CD8-positive, alpha-beta memory T cell (primary cell): ENCODE measurements at regions not wholly inside any gene's neighbourhood (a gene's known extent, or its start where the extent isn't known, plus 50 kb on each side); places are given as distances from the start of the nearest gene placed in this dataset.

Source experiments
- CTCF ChIA-PET: fragments of 350-600 bp; sonication (Branson Sonifier 250); formaldehyde crosslinking; loops from one replicate; lab custom pipeline; 2021; ENCODE audit warnings: antibody characterized with exemption; lab: Charles Lee
- POLR2A ChIA-PET: fragments of 350-600 bp; sonication (Branson Sonifier 250); formaldehyde crosslinking; loops from one replicate; lab custom pipeline; 2021; ENCODE audit warnings: antibody characterized with exemption; lab: Charles Lee
- DNase-seq, 5 donors: peaks; one replicate each; pipeline versions ENCODE4 v3.0.0 to v3.0.0-alpha.2; 2020 to 2022; ENCODE audit warnings: mixed read lengths in 1 of 5
- H3K27ac ChIP-seq: one replicate; pipeline ENCODE4 v1.7.0; 2013; ENCODE audit warnings: low read depth, mild to moderate bottlenecking, low read length, moderate library complexity
- H3K27me3 ChIP-seq: 2 replicates; pipeline ENCODE4 v1.7.0; 2013; ENCODE audit warnings: low read length, mild to moderate bottlenecking; ENCODE audit not compliant: insufficient read depth, poor library complexity, severe bottlenecking
- H3K36me3 ChIP-seq: 2 replicates; pipeline ENCODE4 v1.7.0; 2013; ENCODE audit warnings: mild to moderate bottlenecking, low read length, moderate library complexity; ENCODE audit not compliant: insufficient read depth
- H3K4me1 ChIP-seq: 2 replicates; pipeline ENCODE4 v1.7.0; 2013; ENCODE audit warnings: mild to moderate bottlenecking, low read length, moderate library complexity; ENCODE audit not compliant: insufficient read depth
- H3K4me3 ChIP-seq: 2 replicates; pipeline ENCODE4 v1.7.0; 2013; ENCODE audit warnings: mild to moderate bottlenecking, low read length
- H3K9me3 ChIP-seq: 2 replicates; pipeline ENCODE4 v1.7.0; 2013; ENCODE audit warnings: mild to moderate bottlenecking, low read length
- H3K27ac Mint-ChIP-seq, 8 donors: one replicate each; pipeline ENCODE4 v1.8.0; 2020 to 2021; ENCODE audit warnings: mixed read lengths in 8 of 8, mild to moderate bottlenecking in 6 of 8, inconsistent platforms in 3 of 8, moderate library complexity in 3 of 8
- H3K27me3 Mint-ChIP-seq, 2 donors: one replicate each; pipeline ENCODE4 v1.8.0; 2020 to 2021; ENCODE audit warnings: mixed read lengths in 2 of 2, mild to moderate bottlenecking in 1 of 2, moderate library complexity in 1 of 2
- H3K36me3 Mint-ChIP-seq, 3 donors: one replicate each; pipeline ENCODE4 v1.8.0; 2020 to 2021; ENCODE audit warnings: mixed read lengths in 3 of 3, inconsistent platforms in 1 of 3, mild to moderate bottlenecking in 1 of 3
- H3K4me1 Mint-ChIP-seq, 3 donors: one replicate each; pipeline ENCODE4 v1.8.0; 2020 to 2021; ENCODE audit warnings: mixed read lengths in 3 of 3, inconsistent platforms in 1 of 3, mild to moderate bottlenecking in 1 of 3
- H3K4me3 Mint-ChIP-seq, 7 donors: one replicate each; pipeline ENCODE4 v1.8.0; 2020 to 2021; ENCODE audit warnings: mixed read lengths in 7 of 7, mild to moderate bottlenecking in 6 of 7, moderate library complexity in 4 of 7, inconsistent platforms in 2 of 7
- H3K9me3 Mint-ChIP-seq, 5 donors: one replicate each; pipeline ENCODE4 v1.8.0; 2020 to 2022; ENCODE audit warnings: mixed read lengths in 5 of 5, mild to moderate bottlenecking in 3 of 5, moderate library complexity in 2 of 5, inconsistent platforms in 1 of 5

- H3K4me1 ChIP-seq: no peaks in the 10 kb centered on the region
- H3K27ac Mint-ChIP-seq: no peak overlapping the region
- H3K9me3 ChIP-seq: no peaks in the 10 kb centered on the region
- H3K4me1 Mint-ChIP-seq: no peaks in the 10 kb centered on the region
- H3K27ac ChIP-seq: no peak overlapping the region
- peak overlapping the region in 1 of 7 donors; percentile 27 for H3K4me3 Mint-ChIP-seq
- peaks cover 0 to 22% (median 4%) of the 10 kb centered on the region in 5 donors for H3K9me3 Mint-ChIP-seq
- H3K27me3 ChIP-seq: no peaks in the 10 kb centered on the region
- ChIA-PET POLR2A (no interaction called here), CTCF (no interaction called here)
- H3K4me3 ChIP-seq: no peak overlapping the region
- DNase-seq: no peak
- peaks cover 0 to 1% (median 0%) of the 10 kb centered on the region in 3 donors for H3K36me3 Mint-ChIP-seq
- H3K27me3 Mint-ChIP-seq: no peaks in the 10 kb centered on the region
- H3K36me3 ChIP-seq: no peaks in the 10 kb centered on the region
Measured at GRCh38 chr20:12699374-12700228, 309.2 kb upstream of the SPTLC3 start.

DNA sequence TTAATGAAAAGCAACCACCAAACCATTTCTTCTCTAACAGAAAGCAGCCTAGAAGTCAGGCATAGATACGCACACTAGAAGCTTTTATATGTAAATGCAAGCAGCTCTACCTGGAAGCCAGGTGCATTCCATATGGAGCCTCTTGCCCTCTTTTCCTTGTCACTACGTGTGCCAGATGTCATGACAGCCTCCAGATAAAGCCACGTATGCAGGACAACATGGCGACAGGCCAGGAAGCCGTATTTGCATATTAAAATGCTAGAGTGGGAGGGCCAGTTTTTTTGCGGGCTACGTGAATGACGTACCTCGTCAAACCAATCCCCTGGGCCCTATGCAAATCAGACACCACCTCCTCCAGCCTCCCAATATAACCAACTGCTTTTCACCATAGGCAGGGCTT, 308.1 kb upstream of the SPTLC3 start:
- Histone ChIP-seq H3K4me1 (no peaks in the 10 kb centered on the region), H3K4me3 (no peak overlapping the region), H3K27me3 (no peaks in the 10 kb centered on the region), H3K9me3 (no peaks in the 10 kb centered on the region), H3K27ac (no peak overlapping the region), H3K36me3 (no peaks in the 10 kb centered on the region)
- no peak overlapping the region for H3K4me3 Mint-ChIP-seq
- peaks cover 0 to 1% (median 0%) of the 10 kb centered on the region in 3 donors for H3K36me3 Mint-ChIP-seq
- ChIA-PET POLR2A (no interaction called here), CTCF (no interaction called here)
- H3K27me3 Mint-ChIP-seq: no peaks in the 10 kb centered on the region
- no peaks in the 10 kb centered on the region for H3K4me1 Mint-ChIP-seq
- no peak overlapping the region for H3K27ac Mint-ChIP-seq
- peaks cover 0 to 22% (median 3%) of the 10 kb centered on the region in 5 donors for H3K9me3 Mint-ChIP-seq
- DNase-seq: no peak

DNA sequence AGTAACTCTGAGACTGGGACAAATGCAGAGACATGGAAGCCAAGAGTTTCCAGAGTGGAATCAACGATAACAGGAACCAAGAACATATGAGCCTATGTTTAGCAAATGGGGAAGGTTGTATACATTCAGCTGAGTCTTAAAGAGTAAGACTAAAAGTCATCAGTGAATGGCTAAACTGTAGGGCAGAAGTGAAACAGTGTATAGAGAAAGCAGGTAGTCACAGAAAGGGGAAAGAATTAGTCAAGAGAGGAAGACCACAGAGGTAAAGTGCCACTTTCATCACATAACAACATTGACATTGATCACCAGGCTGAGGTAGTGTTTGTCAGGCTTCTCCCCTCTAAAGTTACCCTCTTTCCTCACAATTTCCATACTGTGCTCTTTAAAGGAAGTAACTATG, 306.5 kb upstream of the SPTLC3 start:
- H3K4me1 Mint-ChIP-seq: no peaks in the 10 kb centered on the region
- POLR2A ChIA-PET: no interaction called here
- peaks cover 0 to 23% (median 5%) of the 10 kb centered on the region in 5 donors for H3K9me3 Mint-ChIP-seq
- H3K36me3 ChIP-seq: no peaks in the 10 kb centered on the region
- H3K4me1 ChIP-seq: no peaks in the 10 kb centered on the region
- no peaks in the 10 kb centered on the region for H3K36me3 Mint-ChIP-seq
- no peaks in the 10 kb centered on the region for H3K27me3 Mint-ChIP-seq
- DNase-seq: no peak
- H3K9me3 ChIP-seq: no peaks in the 10 kb centered on the region
- no peak overlapping the region for H3K4me3 Mint-ChIP-seq
- peak overlapping the region in 1 of 8 donors; percentile 47 for H3K27ac Mint-ChIP-seq
- no peaks in the 10 kb centered on the region for H3K27me3 ChIP-seq
- H3K27ac ChIP-seq: no peak overlapping the region
- H3K4me3 ChIP-seq: no peak overlapping the region
- CTCF ChIA-PET: no interaction called here

DNA sequence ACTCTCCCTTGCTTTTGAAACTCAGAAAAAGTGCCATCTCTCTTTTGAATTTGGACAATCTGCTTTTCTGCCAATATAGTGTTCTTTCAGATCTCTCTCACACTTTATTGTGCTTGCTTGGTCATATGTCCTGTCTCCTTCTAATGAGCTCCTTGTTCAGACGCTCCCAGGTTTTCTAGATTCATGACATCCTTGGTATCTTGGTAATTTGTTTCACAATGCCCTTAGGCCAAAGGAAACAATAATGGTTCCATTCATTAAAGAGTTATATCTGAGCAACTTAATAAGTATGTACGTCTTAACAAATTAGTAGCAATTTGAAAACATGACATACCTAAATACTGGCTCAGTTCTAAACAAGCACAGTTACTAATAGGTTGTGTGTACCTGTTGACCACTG, 293.4 kb upstream of the SPTLC3 start:
- no peaks in the 10 kb centered on the region for H3K36me3 Mint-ChIP-seq
- no peak overlapping the region for H3K27ac ChIP-seq
- H3K4me3 Mint-ChIP-seq: no peak overlapping the region
- H3K4me1 ChIP-seq: no peaks in the 10 kb centered on the region
- peaks cover 1 to 7% (median 5%) of the 10 kb centered on the region in 5 donors for H3K9me3 Mint-ChIP-seq
- POLR2A ChIA-PET: no interaction called here
- CTCF ChIA-PET: no interaction called here
- H3K9me3 ChIP-seq: no peaks in the 10 kb centered on the region
- H3K4me3 ChIP-seq: no peak overlapping the region
- no peaks in the 10 kb centered on the region for H3K27me3 ChIP-seq
- H3K4me1 Mint-ChIP-seq: no peaks in the 10 kb centered on the region
- H3K27ac Mint-ChIP-seq: no peak overlapping the region
- DNase-seq: no peak
- no peaks in the 10 kb centered on the region for H3K36me3 ChIP-seq
- H3K27me3 Mint-ChIP-seq: no peaks in the 10 kb centered on the region

DNA sequence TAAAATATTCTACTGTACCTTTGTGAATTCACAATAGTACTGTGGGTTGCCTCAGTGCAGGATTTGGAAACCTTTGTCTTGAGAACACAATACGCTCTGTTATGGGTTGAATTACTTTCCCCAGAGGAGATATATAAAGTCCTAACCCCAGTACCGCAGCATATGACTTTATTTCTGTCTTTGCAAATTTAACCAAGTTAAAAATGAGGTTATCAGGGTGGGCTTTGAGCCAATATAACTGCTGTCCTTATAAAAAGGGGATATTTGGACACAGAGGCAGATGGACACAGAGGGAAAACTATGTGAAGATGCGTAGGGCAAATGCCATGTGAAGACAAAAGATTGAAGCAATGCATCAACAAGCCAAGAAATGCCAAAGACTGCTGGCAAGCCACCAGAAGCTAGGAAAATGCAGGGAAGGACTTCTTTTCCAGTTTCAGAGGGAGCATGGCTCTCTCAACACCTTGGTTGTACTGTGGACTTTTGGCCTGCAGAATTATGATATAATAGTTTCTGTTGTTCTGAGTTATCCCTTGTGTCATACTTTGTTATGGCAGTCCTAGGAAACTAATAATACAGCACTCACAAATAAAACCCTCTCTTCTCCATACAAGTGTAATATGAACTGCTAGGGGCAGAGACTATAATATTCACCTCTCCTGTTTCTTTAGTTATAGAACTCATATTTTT, 292.6 kb upstream of the SPTLC3 start:
- H3K36me3 ChIP-seq: no peaks in the 10 kb centered on the region
- ChIA-PET CTCF (no interaction called here), POLR2A (no interaction called here)
- no peak overlapping the region for H3K4me3 Mint-ChIP-seq
- no peak for DNase-seq
- no peak overlapping the region for H3K27ac Mint-ChIP-seq
- no peaks in the 10 kb centered on the region for H3K9me3 ChIP-seq
- H3K27me3 Mint-ChIP-seq: no peaks in the 10 kb centered on the region
- no peak overlapping the region for H3K27ac ChIP-seq
- H3K4me3 ChIP-seq: no peak overlapping the region
- no peaks in the 10 kb centered on the region for H3K4me1 ChIP-seq
- no peaks in the 10 kb centered on the region for H3K36me3 Mint-ChIP-seq
- no peaks in the 10 kb centered on the region for H3K4me1 Mint-ChIP-seq
- H3K27me3 ChIP-seq: no peaks in the 10 kb centered on the region
- peaks cover 0 to 7% (median 2%) of the 10 kb centered on the region in 5 donors for H3K9me3 Mint-ChIP-seq

DNA sequence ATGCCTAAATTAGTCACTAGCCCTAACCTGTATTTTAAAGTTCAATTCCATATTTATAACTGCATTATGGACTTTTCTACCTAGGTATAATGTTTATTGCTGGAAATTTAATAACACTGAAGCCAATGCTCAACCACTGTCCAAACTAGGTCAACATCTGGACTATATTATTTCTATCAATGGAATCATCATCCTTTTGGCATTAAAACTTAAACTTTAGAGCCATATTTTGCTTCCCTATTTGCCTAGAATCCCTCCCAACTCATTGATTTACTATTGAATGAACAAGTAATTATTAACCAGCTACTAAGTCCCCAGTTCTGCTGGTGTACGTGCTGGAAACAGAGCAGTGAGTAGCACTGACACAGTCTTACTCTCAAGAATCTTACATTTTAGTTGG, 291.7 kb upstream of the SPTLC3 start:
- H3K27ac Mint-ChIP-seq: no peak overlapping the region
- no peaks in the 10 kb centered on the region for H3K4me1 Mint-ChIP-seq
- H3K4me3 Mint-ChIP-seq: no peak overlapping the region
- no peaks in the 10 kb centered on the region for H3K27me3 Mint-ChIP-seq
- Histone ChIP-seq H3K4me3 (no peak overlapping the region), H3K36me3 (no peaks in the 10 kb centered on the region), H3K4me1 (no peaks in the 10 kb centered on the region), H3K27me3 (no peaks in the 10 kb centered on the region), H3K9me3 (no peaks in the 10 kb centered on the region), H3K27ac (no peak overlapping the region)
- no peak for DNase-seq
- H3K9me3 Mint-ChIP-seq: peaks cover 0 to 5% (median 2%) of the 10 kb centered on the region in 5 donors
- CTCF ChIA-PET: no interaction called here
- H3K36me3 Mint-ChIP-seq: no peaks in the 10 kb centered on the region
- POLR2A ChIA-PET: no interaction called here

- no peak overlapping the region for H3K4me3 ChIP-seq
- H3K27me3 ChIP-seq: no peaks in the 10 kb centered on the region
- Mint-ChIP-seq H3K27me3 (no peaks in the 10 kb centered on the region), H3K36me3 (no peaks in the 10 kb centered on the region), H3K27ac (no peak overlapping the region), H3K4me3 (no peak overlapping the region), H3K4me1 (no peaks in the 10 kb centered on the region), H3K9me3 (peaks cover 0 to 5% (median 2%) of the 10 kb centered on the region in 5 donors)
- ChIA-PET POLR2A (no interaction called here), CTCF (no interaction called here)
- no peaks in the 10 kb centered on the region for H3K9me3 ChIP-seq
- no peak overlapping the region for H3K27ac ChIP-seq
- no peak for DNase-seq
- H3K36me3 ChIP-seq: no peaks in the 10 kb centered on the region
- H3K4me1 ChIP-seq: no peaks in the 10 kb centered on the region
Measured at GRCh38 chr20:12718619-12719018, 290.2 kb upstream of the SPTLC3 start.

DNA sequence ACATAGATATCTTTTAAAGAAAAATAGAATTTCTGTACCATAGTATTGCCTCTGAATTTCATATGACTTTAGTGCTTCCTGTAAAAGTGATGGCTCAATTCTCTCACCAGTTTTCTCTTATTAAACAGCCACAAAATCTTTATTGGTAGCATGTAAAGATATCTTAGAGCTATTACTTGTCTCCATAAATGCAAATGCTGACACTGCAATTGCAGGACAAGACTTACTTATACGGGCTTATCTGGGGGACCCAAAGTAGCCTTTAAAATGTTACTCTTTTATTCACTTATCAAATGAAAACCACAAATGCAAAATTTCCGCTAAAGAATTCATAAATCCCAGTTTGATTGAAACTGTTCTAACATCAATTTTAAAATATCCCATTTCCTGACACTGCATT, 287.1 kb upstream of the SPTLC3 start:
- H3K9me3 Mint-ChIP-seq: peaks cover 0 to 5% (median 3%) of the 10 kb centered on the region in 5 donors
- Histone ChIP-seq H3K36me3 (no peaks in the 10 kb centered on the region), H3K27ac (no peak overlapping the region), H3K9me3 (no peaks in the 10 kb centered on the region), H3K4me1 (no peaks in the 10 kb centered on the region), H3K4me3 (no peak overlapping the region), H3K27me3 (no peaks in the 10 kb centered on the region)
- DNase-seq: no peak
- ChIA-PET CTCF (no interaction called here), POLR2A (no interaction called here)
- H3K27ac Mint-ChIP-seq: no peak overlapping the region
- no peaks in the 10 kb centered on the region for H3K4me1 Mint-ChIP-seq
- H3K4me3 Mint-ChIP-seq: no peak overlapping the region
- H3K36me3 Mint-ChIP-seq: no peaks in the 10 kb centered on the region
- no peaks in the 10 kb centered on the region for H3K27me3 Mint-ChIP-seq
